CD4-positive, alpha-beta T cell treated with Interleukin-15 for 4 hours (primary cell): ENCODE measurements at regions not wholly inside any gene's neighbourhood (a gene's known extent, or its start where the extent isn't known, plus 50 kb on each side); places are given as distances from the start of the nearest gene placed in this dataset.

Experiments used
- DNase-seq: peaks from one replicate; pipeline ENCODE4 v3.0.0-alpha.2; 2020; ENCODE audit warnings: low spot score

DNA sequence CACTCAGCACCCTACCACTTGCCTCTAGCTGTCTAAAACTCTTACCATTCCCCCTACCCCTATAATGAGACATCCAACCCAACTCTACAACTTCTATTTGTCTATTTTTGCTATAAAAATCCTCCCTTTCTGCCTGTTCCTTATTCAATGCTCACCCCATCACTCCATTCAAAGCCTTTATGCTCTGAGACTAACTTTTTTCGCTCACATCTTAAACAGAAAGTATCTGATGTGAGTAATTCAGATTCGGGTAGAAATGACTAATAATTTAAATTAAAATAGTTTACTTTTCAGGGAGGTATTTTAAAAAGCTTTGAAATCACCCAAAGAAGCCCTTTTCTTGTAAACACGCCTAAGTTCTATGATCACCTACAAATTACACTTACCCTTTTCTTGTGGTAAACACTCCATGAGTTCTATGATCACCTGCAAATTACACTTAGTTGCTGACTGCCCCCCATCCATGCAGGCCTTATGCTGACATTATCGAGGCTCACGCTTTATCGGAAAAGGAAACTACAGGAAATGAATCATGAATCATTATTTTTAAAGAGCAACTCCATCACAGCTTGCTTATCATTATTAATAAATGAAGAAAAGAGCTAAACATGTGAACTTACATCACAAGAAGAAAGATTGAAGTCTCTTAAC, 168.7 kb upstream of the PPP1R2C start:
- DNase-seq, result peak; percentile 74

DNA sequence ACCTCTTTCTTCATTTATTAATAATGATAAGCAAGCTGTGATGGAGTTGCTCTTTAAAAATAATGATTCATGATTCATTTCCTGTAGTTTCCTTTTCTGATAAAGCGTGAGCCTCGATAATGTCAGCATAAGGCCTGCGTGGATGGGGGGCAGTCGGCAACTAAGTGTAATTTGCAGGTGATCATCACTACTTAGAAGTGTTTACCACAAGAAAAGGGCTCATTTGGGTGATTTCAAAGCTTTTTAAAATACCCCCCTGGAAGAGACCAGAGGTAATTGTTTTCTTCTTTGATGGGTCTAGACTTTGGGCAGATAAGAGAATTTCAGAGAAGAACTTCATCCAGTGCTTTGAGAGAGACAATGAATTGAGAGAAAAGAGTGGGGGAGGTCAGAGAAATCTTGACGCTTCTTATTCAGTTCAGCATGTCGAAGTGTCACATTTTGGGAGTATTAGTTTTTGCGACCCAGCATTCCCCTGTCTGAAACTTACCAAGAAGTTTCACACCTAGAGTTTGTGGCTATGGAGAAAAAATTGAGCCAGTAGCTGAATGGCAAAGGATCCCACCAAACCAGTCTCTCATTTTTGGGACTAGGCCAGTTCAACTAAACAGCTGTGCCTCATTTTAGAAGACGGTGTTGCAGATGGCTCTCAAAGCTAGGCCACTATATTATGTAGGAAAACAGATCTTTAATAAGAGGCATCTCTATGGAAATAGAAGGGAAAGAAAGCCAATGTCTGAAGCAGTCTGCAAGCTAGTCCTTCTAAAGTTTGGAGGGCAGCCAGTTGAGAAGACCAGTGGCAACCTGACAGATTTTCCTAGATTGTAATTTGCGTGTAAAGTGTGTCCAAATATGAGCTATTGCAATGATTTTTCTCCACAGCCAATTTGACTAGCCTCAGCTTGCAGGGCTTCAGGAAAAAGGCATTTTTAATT, 171.0 kb upstream of the PPP1R2C start:
- DNase-seq, result peak; percentile 78

DNA sequence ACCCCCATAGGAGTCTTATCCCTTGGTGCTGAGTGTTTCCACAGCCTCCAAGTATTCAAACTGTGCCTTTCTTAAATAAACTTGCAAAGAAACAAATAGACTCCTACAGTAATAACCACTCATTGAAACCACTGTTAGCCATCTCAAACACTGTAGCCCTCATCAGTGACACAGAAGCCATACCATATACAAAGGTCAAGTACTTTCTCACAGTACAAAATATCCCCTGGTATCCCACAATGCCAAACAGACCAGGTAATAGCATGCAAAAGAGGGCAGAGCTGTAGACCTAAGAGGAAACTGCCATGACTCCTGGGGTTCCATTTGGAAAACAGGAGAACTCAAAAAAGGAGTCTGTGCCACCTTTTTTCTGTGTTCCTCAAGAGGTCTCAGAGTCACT, 173.8 kb upstream of the PPP1R2C start:
- DNase-seq, result no peak

DNA sequence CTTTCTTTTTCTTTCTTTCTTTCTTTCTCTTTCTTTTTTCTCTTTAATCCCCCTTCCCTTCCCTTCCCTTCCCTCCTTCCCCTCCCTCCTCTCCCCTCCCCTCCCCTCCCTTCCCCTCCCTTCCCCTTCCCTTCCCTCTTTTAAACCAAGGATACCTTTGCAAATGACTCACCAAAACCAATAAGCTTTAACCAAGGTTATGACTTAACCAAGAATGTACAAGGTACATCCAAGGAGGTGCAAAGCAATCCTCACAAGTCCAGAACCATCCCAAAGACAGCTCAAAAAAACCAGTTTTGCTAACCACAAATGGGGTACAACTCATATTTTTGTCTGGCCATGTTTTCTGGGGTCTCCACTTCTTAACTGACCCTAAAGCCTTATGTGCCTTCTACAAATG, 174.7 kb upstream of the PPP1R2C start:
- no peak for DNase-seq

DNA sequence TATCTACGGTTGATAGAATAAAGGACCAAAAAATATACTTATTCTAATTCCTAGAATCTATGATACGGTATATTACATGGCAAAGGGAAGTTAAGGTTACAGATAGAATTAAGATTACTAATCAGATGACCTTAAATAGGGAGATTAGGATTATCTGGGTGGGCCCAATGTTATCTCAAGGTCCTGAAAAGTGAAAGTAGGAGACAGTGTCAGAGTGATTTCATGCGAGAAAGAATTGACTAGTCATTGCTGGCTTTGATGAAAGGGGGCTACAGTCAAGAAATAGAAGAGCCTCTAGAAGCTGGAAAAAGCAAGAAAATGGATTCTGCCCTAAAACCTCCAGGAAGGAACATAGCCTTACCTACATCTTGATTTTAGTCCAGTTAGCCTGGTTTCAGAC, 176.9 kb upstream of the PPP1R2C start:
- no peak for DNase-seq

DNA sequence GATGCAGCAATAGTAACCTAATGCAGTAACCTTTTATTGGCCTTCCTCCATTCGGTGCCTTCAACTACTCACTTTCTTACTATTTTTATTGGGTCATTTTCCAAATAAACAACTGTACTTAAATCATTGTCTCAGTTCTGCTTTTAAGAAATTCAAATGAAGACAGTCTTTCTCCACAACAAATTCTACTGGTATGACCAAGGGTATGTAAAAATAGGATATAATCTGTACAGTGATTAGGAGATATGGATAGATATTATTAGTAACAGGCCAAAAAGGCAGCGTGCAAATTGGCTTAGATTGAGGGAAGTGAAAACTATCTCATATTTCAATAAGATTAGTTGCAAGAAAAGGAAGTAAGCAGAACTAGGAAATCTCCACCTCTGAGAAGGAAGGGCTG, 177.4 kb upstream of the PPP1R2C start:
- no peak for DNase-seq

DNA sequence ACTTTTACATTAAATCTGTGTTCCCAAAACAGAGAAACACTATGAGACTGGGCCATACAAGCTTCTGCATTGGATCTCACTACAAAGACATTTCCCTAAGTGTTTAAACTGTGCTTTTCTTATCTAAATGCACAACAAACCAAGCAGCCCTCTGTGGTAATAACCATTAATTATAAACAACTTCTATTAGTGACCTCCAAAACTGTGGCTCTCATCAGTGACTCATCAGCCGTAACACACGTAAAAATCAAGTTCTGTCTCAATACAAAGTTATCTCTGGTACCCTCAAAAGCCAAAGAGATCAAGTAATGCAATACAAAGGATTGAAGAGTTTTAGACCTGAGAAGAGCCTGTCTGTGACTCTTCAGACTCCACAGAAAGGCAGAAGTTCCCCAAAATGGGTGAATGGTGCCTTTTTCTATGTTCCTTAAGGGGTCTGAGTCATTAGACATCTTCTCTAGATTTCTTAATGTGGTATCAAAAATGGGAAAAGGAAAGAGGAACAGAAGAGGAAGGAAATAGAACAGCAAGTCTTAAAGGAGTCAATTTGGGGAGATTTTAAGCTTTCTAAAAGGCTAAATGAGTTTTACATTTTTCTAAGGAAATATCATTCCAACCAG, 189.8 kb upstream of the PPP1R2C start:
- DNase-seq, result no peak

DNA sequence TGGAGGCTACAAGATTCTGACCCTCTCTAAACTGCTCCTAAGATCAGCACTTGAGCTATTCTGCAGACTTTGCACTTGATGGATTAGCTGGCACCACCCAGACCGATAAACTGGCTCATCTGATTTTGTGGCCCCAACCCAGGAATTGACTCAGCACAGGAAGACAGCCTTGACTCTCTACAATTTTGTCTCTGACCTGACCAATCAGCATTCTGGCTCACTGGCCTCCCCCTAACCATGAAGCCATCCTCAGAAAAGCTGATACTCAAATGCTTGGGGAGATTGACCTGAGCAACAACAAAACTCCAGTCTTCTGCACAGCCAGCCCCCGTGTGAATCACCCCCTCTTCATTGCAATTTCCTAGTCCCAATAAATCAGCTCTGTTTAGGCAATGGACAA, 195.4 kb upstream of the PPP1R2C start:
- DNase-seq, result no peak

DNA sequence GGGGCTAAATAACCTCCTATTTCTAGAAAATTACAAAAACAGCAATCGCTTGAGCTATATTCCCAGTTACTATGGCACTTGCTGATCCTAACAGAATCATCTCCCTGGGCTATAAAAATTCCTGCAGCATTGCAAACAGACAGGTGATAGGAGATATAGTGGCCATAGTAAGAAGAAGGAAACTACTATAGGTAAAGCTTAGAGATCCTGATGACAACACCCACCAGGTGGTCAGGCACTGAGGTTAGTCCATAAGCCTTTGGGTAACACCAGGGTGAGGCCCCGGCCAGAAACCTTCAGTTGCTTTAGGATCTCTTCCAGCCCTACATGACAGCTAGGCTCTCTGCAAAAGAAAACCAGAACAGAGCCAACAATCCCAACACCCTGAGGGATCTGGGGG, 197.9 kb upstream of the PPP1R2C start:
- no peak for DNase-seq

DNA sequence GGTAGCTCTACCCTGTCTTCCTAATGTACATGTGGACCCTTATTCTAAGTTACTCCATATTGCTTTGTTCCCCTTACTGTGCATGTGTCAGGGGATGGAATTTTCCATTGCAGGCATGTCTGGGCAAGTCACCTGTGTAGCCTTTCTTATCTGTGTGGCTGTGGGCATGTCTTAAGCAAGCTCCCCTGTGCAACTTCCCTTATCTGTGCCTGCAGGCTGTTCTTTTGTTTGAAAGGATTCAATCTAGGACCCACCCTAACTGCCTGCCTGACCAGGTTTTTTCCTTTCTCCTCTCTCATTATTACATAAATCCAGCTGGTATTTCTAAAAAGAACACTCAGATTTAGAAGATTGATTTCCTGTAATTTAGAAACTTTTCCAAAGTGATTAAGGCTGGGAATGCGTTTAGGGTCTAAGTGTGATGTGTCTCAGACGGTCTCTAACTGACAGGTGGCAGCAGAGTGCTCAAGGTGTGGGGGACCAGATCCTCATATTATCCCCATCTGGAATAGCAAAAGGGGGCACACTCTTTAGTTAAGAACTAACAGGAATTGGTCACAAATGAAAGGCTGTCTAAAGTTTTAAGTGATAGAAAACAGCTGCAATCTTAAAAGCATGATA, 198.9 kb upstream of the PPP1R2C start:
- no peak for DNase-seq

DNA sequence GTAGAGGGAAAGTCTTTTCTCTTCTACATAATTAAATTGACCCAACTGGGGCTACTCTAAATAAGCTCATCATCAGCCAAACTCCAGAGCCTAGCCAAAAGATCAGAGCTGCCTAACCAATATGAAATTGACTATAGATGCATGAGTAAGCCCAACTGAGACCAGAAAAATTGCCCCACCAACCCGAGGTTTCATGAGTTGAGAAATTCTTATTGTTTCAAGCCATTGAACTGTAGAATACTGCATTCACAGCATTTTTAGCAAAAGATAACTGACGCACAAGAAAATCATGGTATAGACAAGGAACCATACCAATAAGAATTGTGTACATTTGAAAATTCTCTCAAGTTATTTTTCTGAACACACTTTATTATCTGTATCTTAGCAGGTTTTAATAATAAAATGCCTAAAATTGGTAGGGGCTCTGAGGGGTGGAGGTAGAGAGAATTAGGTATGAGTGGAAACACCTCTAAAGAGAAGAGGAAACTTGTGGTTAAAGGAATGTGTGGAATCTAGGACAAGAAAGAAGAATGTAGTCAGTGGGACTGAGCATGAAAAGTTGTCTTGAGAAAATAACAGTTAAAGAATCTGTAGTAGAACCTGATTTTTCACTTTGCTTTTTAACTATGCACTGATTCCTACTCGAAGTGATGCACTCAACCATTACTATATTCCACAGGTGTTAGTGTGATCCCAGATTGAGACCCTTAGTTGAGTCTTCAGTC, 200.9 kb upstream of the PPP1R2C start:
- DNase-seq, result no peak

DNA sequence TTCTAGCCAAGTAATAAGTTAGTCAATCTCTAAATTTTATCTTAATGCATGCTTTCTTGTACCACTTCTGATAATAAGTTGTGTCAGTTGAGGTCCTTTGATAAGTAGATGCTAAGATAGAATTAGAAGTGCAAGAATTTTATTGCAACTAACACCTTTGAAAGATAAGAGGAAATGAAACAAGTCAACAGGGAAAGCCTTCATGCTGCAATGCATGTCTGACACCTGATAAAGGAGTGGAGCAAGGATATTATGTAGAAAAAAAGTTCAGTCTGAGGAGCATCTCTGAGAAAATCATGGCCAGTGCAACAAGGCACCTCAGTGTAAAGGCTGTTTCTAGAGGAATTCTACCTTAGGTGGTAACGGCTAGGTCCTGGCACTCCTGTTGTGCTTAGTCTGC, 210.7 kb upstream of the PPP1R2C start:
- no peak for DNase-seq

DNA sequence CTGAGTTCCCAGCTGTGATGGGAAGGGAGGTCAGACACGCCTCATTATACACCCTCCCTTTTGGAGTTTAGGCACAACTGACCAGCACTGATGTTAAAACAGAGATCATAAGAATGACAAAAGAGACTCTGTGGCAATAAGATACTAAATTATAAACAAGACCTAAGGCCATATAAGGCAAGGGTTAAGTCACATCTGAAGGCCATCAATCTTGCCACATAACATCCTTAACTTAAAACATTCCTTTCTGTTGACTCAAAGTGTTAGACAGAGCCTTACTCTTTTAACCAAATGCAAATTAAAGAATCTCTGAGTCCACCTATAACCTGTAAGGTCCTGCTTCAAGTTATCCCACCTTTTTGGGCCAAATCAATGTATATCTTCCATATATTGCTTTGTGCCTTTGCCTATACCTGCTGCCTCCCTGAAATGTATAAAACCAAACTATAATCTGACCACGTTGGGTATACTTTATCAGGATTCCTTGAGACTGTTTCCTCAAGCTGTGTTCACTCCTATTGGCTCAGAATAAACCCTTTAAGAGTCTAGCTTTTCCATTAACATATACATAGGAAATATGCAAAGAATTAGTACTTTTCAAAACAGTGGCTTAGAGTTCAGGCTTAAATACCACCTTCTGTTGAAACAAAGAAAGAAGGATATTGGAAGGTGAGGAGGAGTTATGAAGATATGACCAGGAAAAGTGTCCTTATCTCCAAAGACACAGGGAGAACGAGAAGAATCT, 214.4 kb upstream of the PPP1R2C start:
- no peak for DNase-seq

DNA sequence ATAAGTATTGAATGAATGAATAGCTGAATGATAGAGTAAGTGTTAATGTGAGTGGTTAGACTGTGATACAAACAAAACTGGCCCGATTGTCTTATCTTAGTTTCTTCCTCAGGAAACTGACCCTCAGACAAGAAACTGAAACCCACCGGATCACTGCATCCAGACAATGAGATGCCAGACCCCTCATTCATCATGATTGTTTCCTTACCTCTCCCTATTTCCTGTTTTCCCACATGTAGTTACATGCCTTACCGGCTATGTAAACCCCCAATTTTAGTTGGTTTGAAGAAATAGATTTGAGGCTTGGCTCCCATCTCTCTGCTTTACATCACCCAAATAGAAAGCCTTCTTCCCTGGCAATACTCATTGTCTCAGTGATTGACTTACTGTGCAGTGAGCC, 218.9 kb upstream of the PPP1R2C start:
- DNase-seq, result no peak

DNA sequence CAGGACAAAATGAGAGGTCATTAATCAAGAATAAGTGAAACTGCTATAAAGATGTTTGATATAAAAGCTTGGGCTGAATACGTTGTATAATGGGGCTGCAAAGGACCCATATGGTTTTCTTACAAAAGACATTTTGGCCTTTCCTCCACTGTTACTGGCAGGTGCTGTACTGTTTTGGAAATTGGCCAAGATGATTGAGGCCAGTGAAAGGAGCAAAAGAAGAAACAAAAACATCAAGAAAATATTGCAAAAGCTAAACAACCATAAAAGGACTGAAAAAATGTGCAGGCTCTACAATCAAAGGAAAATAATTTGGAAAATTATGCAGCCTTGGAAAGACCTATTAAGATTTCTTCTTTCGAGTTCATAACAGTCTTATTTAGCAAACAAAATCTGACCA, 222.2 kb upstream of the PPP1R2C start:
- no peak for DNase-seq

DNA sequence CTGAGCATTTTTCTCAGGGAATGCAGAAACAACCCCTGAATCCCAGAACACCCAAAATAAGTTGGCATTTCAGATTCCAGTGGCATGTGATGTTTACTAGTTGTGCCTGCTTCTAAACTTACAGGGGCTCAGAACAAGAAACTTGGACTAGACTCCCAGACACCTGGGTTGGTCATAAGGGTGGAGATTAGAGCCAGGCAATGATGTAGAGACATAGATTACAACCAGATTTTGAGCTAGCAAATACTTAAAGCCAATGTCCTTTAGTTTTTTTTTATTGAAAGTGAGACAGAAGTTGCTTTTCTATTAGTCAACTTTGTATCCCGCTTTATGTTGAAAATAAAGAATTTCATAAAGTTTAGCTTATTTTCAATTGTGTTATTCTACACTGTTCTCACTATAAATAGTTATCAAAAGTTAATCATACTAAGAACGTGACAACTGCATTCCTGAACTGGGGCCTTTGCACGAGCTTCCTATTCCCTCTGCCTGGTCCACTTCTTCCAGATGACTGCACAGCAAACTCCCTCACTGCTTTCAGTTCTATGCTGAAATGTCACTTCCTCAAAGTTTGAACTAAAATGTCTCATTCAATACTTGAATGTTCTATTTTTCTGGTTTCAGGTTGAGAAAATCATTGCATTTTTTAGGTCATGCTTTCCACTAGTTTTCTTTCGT, 224.7 kb upstream of the PPP1R2C start:
- no peak for DNase-seq

DNA sequence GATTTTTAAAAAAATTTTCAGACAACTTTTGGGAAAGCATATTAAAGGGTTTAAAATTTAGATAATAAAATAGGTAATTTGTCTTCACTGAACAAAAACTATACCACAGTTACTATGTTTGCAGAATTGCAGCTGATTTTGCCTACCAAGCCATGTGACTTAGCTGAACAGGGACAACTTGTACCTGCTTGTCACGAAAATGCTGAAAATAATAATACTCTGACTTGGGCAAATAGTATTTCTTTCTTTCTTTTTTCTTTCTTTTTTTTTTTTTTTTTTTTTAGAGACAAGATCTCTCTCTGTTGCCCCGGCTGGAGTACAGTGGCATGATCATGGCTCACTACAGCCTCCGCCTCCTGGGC, 225.2 kb upstream of the PPP1R2C start:
- DNase-seq, result no peak

DNA sequence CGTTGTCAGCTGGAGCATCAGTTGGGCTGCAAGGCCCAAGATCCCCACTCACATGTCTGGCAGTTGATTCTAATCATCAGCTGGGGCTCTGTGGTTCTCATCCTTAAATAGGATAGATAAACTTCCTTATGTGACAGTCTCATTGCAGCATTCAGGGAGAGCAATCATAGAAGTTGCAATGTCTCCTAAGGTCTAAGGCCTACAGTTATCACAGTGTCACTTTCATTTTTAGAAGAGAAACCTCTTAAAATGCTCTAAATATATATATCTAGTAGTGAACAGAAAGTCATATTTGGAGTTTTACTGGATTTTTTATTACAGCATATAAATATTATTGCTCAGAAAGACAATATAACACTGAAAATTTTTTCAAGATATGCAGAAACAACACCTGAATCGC, 226.0 kb upstream of the PPP1R2C start:
- no peak for DNase-seq

DNA sequence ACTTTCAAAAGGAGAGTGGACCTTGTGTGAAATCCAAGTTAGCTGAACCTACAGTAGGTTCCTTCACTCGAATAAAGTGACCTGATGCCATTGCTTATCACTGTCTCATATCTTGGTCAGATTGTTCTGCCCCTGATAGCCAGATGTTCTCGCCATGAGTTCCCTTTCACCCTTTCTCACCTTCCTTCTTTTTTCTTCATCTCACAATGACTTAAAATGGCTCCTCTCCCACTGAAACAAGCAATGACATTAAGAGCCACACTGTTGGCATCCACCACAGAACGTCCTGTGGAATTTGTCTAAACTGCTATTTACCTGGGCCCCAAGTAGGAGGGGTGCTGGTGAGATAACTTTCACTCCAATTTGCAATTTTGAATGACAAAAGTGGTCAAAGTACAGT, 227.6 kb upstream of the PPP1R2C start:
- DNase-seq, result no peak

DNA sequence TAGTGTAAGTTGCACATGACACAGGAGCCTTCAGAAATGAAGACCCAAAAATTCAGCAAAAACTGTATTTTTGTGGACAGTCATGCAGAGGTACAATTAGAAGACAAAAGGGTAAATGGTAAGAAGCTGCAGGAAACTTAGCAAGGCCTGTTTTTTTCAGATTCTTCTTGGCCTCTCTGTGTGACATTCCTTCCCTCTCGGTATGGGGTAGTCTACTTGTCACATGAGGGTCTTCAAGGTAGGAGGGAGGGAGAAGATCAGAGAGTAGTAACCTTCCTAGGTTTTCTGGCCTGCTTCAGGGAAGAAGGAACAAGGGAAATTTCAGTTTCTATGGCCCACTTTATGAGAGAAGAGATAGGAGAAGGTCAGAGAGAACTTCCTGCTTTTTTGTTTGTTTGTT, 230.4 kb upstream of the PPP1R2C start:
- DNase-seq, result no peak

DNA sequence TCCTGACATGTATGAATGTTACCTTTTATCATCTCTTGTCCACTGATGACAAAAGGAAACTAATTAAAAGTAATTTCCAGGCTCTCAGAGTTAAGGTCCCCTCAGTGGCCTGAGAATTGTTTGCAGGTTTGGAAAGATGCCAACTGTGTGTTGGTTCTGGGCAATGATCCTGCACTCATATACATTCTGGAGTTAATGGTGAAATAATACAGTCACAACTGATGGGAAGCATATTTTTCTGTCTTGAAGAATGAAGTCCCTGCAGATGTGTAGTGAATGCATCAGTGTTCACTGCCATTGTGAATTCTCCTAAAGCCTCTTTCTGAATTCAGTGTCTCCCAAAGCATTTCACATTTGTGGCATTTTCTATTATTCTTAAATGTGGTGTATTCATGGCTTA, 238.1 kb upstream of the PPP1R2C start:
- no peak for DNase-seq
